ENCODE measurements at regions not wholly inside any gene's neighbourhood (a gene's known extent, or its start where the extent isn't known, plus 50 kb on each side); places are given as distances from the start of the nearest gene placed in this dataset.

DNA sequence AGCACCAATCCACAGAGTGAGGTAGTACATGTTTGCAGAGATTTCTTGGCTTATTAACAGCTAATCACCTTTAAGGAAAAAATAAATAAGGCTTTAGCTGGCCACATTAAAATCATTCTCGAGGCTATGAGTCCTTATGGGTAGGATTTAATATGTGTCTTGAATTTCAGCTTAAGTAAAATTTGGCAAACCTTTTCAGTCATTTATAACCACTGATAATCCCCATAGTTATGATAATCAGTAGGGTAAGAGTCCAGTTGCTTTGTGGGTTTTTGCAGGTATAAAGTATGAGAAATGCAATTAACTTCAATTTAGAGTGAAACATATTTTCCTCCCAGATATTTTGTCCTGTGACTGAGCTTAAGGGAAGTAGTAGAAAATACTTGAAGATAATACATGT is 1458.9 kb upstream of the FLRT2 start:
- Histone ChIP-seq H3K27me3 (replicated peaks in 1 of 2; ENCODE audit: control insufficient read depth in 2 of 2, extremely low read depth in 1 of 2, insufficient read depth in 2 of 2, low read length in 1 of 2) (no peaks in the 10 kb centered on the region), H3K9me3 (no peaks in the 10 kb centered on the region), H3K4me3 (ENCODE audit: control insufficient read depth in 1 of 2, extremely low read depth in 1 of 2, low read length in 1 of 2) (no peak overlapping the region), H3K27ac (ENCODE audit: low read length) (no peak overlapping the region), H3K36me3 (ENCODE audit: control insufficient read depth in 2 of 2, extremely low read depth in 1 of 2, insufficient read depth in 1 of 2, low read length in 1 of 2) (no peaks in the 10 kb centered on the region), H3K4me1 (ENCODE audit: control insufficient read depth in 1 of 2, extremely low read depth in 1 of 2, insufficient read depth in 2 of 2, low read length in 2 of 2) (no peaks in the 10 kb centered on the region)
- no peak overlapping the region for H3K27ac Mint-ChIP-seq
- no peaks in the 10 kb centered on the region for H3K36me3 Mint-ChIP-seq
- no peaks in the 10 kb centered on the region for H3K4me1 Mint-ChIP-seq
- DNase-seq (no peak), ATAC-seq (replicated peaks in 1 of 4) (no peak)
- CTCF ChIA-PET, result no interaction called here
- H3K27me3 Mint-ChIP-seq, result no peaks in the 10 kb centered on the region
- H3K4me3 Mint-ChIP-seq, result no peak overlapping the region
- H3K9me3 Mint-ChIP-seq, result peaks cover 9 to 21% (median 15%) of the 10 kb centered on the region in 3 donors
- POLR2A ChIA-PET, result interaction anchor here in 1 of 2 donors (0.5 to 0.7 kb wide), 2 partner anchors 10 to 1253 kb away, joined by 3 read pairs; no protein-coding TSS in a partner anchor
- no CpG with 5 or more reads among the region's 1 CpG for WGBS (ENCODE audit: insufficient coverage)

DNA sequence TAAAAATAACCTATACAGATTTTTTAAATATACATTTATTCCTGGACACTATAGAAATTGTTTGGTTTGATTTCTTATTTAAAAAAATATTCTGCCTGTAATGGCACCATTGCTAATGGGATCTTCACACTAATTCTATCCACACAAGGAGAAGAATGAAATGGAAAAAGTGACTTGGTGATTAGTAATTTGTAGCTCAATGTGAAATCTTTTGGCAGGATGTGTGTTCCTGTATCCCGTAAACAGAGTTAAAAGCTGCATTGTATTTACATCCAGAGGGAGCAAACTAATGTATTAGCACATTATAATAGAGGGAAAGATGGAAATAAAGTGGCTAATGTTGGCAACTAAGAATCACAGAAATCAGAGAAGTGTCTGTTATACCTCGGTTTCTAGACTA is 1455.3 kb upstream of the FLRT2 start:
- H3K9me3 Mint-ChIP-seq, result peaks cover 6 to 17% (median 6%) of the 10 kb centered on the region in 3 donors
- H3K27me3 ChIP-seq (replicated peaks in 1 of 2; ENCODE audit: control insufficient read depth in 2 of 2, extremely low read depth in 1 of 2, insufficient read depth in 2 of 2, low read length in 1 of 2), result no peaks in the 10 kb centered on the region
- POLR2A ChIA-PET, result interaction anchor here in 1 of 2 donors (0.5 to 0.6 kb wide), 2 partner anchors 91 to 437 kb away, joined by 3 to 7 read pairs; no protein-coding TSS in a partner anchor
- H3K36me3 ChIP-seq (ENCODE audit: control insufficient read depth in 2 of 2, extremely low read depth in 1 of 2, insufficient read depth in 1 of 2, low read length in 1 of 2), result no peaks in the 10 kb centered on the region
- no peak overlapping the region for H3K27ac Mint-ChIP-seq
- no peaks in the 10 kb centered on the region for H3K4me1 ChIP-seq (ENCODE audit: control insufficient read depth in 1 of 2, extremely low read depth in 1 of 2, insufficient read depth in 2 of 2, low read length in 2 of 2)
- ATAC-seq (replicated peaks in 1 of 4) (no peak), DNase-seq (no peak)
- CTCF ChIA-PET, result no interaction called here
- no peak overlapping the region for H3K4me3 Mint-ChIP-seq
- no peaks in the 10 kb centered on the region for H3K4me1 Mint-ChIP-seq
- no peak overlapping the region for H3K4me3 ChIP-seq (ENCODE audit: control insufficient read depth in 1 of 2, extremely low read depth in 1 of 2, low read length in 1 of 2)
- no CpG with 5 or more reads among the region's 2 CpGs for WGBS (ENCODE audit: insufficient coverage)
- no peaks in the 10 kb centered on the region for H3K36me3 Mint-ChIP-seq
- H3K27ac ChIP-seq (ENCODE audit: low read length), result no peak overlapping the region
- H3K27me3 Mint-ChIP-seq, result no peaks in the 10 kb centered on the region
- no peaks in the 10 kb centered on the region for H3K9me3 ChIP-seq

DNA sequence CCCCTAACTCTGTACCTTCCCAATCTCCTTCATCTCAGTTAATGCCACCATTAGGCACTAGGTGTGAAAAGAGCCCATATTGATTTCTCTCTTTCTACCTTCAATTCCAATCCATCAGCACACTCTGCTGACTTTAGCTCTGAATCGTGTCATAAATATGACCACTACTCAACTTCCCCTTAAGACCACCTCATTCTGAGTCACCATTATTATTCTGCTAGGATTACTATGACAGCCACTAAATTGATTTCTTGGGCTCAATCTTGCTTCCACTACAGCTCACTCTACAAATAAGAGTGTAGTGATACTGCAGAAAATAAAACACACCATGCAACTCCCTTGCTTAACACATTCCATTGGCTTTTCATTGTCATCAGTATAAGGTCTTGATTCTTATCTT is 1449.0 kb upstream of the FLRT2 start:
- DNase-seq (no peak), ATAC-seq (replicated peaks in 1 of 4) (no peak)
- no peaks in the 10 kb centered on the region for H3K36me3 ChIP-seq (ENCODE audit: control insufficient read depth in 2 of 2, extremely low read depth in 1 of 2, insufficient read depth in 1 of 2, low read length in 1 of 2)
- H3K4me3 ChIP-seq (ENCODE audit: control insufficient read depth in 1 of 2, extremely low read depth in 1 of 2, low read length in 1 of 2), result no peak overlapping the region
- H3K36me3 Mint-ChIP-seq, result no peaks in the 10 kb centered on the region
- H3K4me3 Mint-ChIP-seq, result no peak overlapping the region
- H3K27me3 Mint-ChIP-seq, result no peaks in the 10 kb centered on the region
- no CpG with 5 or more reads among the region's 1 CpG for WGBS (ENCODE audit: insufficient coverage)
- H3K4me1 Mint-ChIP-seq, result no peaks in the 10 kb centered on the region
- POLR2A ChIA-PET, result no interaction called here
- no peaks in the 10 kb centered on the region for H3K9me3 ChIP-seq
- peaks cover 18 to 24% (median 22%) of the 10 kb centered on the region in 3 donors for H3K9me3 Mint-ChIP-seq
- H3K27me3 ChIP-seq (replicated peaks in 1 of 2; ENCODE audit: control insufficient read depth in 2 of 2, extremely low read depth in 1 of 2, insufficient read depth in 2 of 2, low read length in 1 of 2), result no peaks in the 10 kb centered on the region
- no peak overlapping the region for H3K27ac Mint-ChIP-seq
- no peaks in the 10 kb centered on the region for H3K4me1 ChIP-seq (ENCODE audit: control insufficient read depth in 1 of 2, extremely low read depth in 1 of 2, insufficient read depth in 2 of 2, low read length in 2 of 2)
- no peak overlapping the region for H3K27ac ChIP-seq (ENCODE audit: low read length)
- CTCF ChIA-PET, result no interaction called here

DNA sequence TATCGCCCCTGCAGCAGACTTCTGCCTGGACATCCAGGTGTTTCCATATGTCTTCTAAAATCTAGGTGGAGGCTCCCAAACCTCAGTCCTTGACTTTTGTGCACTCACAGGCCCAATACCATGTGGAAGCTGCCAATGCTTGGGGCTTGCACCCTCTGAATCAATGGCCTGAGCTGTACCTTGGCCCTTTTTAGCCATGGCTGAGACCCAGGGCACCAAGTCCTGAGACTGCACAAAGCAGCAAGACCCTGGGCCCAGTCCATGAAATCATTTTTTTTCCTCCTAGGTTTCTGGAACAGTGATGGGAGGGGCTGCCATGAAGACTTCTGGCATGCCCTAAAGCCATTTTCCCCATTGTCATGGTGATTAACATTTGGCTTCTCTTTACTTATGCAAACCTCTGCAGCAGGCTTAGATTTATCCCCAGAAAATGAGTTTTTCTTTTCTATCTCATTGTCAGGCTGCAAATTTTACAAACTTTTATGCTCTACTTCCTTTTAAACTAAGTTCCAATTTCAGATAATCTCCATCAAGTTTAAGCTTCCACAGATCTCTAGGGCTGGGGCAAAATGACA is 1445.8 kb upstream of the FLRT2 start:
- no peaks in the 10 kb centered on the region for H3K36me3 ChIP-seq (ENCODE audit: control insufficient read depth in 2 of 2, extremely low read depth in 1 of 2, insufficient read depth in 1 of 2, low read length in 1 of 2)
- no peak for ATAC-seq (replicated peaks in 1 of 4)
- H3K4me1 ChIP-seq (ENCODE audit: control insufficient read depth in 1 of 2, extremely low read depth in 1 of 2, insufficient read depth in 2 of 2, low read length in 2 of 2), result no peaks in the 10 kb centered on the region
- no peaks in the 10 kb centered on the region for H3K27me3 Mint-ChIP-seq
- H3K9me3 Mint-ChIP-seq, result peaks cover 27 to 30% (median 27%) of the 10 kb centered on the region in 3 donors
- no peaks in the 10 kb centered on the region for H3K36me3 Mint-ChIP-seq
- CTCF ChIA-PET, result no interaction called here
- DNase-seq, result no peak
- no peak overlapping the region for H3K4me3 Mint-ChIP-seq
- POLR2A ChIA-PET, result no interaction called here
- H3K4me1 Mint-ChIP-seq, result no peaks in the 10 kb centered on the region
- H3K27ac Mint-ChIP-seq, result no peak overlapping the region
- no peaks in the 10 kb centered on the region for H3K27me3 ChIP-seq (replicated peaks in 1 of 2; ENCODE audit: control insufficient read depth in 2 of 2, extremely low read depth in 1 of 2, insufficient read depth in 2 of 2, low read length in 1 of 2)
- no peaks in the 10 kb centered on the region for H3K9me3 ChIP-seq
- no peak overlapping the region for H3K4me3 ChIP-seq (ENCODE audit: control insufficient read depth in 1 of 2, extremely low read depth in 1 of 2, low read length in 1 of 2)
- H3K27ac ChIP-seq (ENCODE audit: low read length), result no peak overlapping the region
- 100% methylated on average over 1 of the region's 1 CpG for WGBS (ENCODE audit: insufficient coverage)

DNA sequence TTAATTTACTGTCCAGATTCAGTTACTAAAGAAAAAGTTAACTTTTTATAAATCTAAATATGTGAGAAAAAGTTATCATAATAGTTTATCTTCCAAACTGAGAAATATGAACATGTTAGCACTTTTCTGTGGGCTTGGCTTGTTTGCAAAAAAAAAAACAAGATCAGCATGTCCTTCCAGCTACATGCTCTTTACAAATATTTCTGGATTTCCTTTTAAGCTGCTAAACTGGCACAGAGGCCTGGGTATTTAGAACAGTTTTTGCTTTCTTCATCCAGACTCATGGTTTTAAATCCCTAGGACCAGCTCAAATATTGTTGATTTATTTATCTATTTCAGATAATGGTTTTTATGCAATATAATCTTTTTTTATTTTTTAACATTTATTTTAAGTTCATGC is 1444.5 kb upstream of the FLRT2 start:
- Mint-ChIP-seq H3K9me3 (peaks cover 22 to 28% (median 27%) of the 10 kb centered on the region in 3 donors), H3K27ac (no peak overlapping the region), H3K36me3 (no peaks in the 10 kb centered on the region), H3K4me1 (no peaks in the 10 kb centered on the region), H3K27me3 (no peaks in the 10 kb centered on the region), H3K4me3 (no peak overlapping the region)
- CTCF ChIA-PET, result no interaction called here
- Histone ChIP-seq H3K4me1 (ENCODE audit: control insufficient read depth in 1 of 2, extremely low read depth in 1 of 2, insufficient read depth in 2 of 2, low read length in 2 of 2) (no peaks in the 10 kb centered on the region), H3K27ac (ENCODE audit: low read length) (no peak overlapping the region), H3K4me3 (ENCODE audit: control insufficient read depth in 1 of 2, extremely low read depth in 1 of 2, low read length in 1 of 2) (no peak overlapping the region), H3K27me3 (replicated peaks in 1 of 2; ENCODE audit: control insufficient read depth in 2 of 2, extremely low read depth in 1 of 2, insufficient read depth in 2 of 2, low read length in 1 of 2) (no peaks in the 10 kb centered on the region), H3K36me3 (ENCODE audit: control insufficient read depth in 2 of 2, extremely low read depth in 1 of 2, insufficient read depth in 1 of 2, low read length in 1 of 2) (no peaks in the 10 kb centered on the region), H3K9me3 (no peaks in the 10 kb centered on the region)
- DNase-seq (no peak), ATAC-seq (replicated peaks in 1 of 4) (no peak)
- POLR2A ChIA-PET, result no interaction called here

DNA sequence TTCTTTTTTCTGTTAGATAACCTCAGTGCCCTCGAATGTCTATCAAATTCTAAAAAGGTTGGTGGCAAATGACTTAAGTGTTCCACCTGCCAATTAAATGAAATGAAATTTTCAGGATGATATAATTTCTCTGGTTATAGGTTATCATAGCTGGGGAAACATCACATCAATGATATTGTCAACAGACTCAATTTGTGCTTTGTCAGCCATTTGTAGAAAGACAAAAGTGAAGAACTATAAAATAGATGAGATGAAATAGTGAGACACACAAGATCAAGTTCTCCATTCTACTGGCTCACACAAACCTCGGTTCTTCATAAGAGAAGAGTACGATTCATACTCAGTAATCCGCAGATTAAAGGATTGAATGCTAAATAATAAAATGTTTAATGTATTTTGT is 1443.2 kb upstream of the FLRT2 start:
- H3K4me3 Mint-ChIP-seq, result no peak overlapping the region
- H3K36me3 ChIP-seq (ENCODE audit: control insufficient read depth in 2 of 2, extremely low read depth in 1 of 2, insufficient read depth in 1 of 2, low read length in 1 of 2), result no peaks in the 10 kb centered on the region
- no peak for ATAC-seq (replicated peaks in 1 of 4)
- no peak overlapping the region for H3K4me3 ChIP-seq (ENCODE audit: control insufficient read depth in 1 of 2, extremely low read depth in 1 of 2, low read length in 1 of 2)
- no peaks in the 10 kb centered on the region for H3K9me3 ChIP-seq
- no peak overlapping the region for H3K27ac ChIP-seq (ENCODE audit: low read length)
- WGBS (ENCODE audit: insufficient coverage), result no CpG with 5 or more reads among the region's 4 CpGs
- H3K36me3 Mint-ChIP-seq, result no peaks in the 10 kb centered on the region
- no peak for DNase-seq
- H3K27ac Mint-ChIP-seq, result no peak overlapping the region
- no peaks in the 10 kb centered on the region for H3K4me1 Mint-ChIP-seq
- H3K27me3 ChIP-seq (replicated peaks in 1 of 2; ENCODE audit: control insufficient read depth in 2 of 2, extremely low read depth in 1 of 2, insufficient read depth in 2 of 2, low read length in 1 of 2), result no peaks in the 10 kb centered on the region
- H3K27me3 Mint-ChIP-seq, result no peaks in the 10 kb centered on the region
- no peaks in the 10 kb centered on the region for H3K4me1 ChIP-seq (ENCODE audit: control insufficient read depth in 1 of 2, extremely low read depth in 1 of 2, insufficient read depth in 2 of 2, low read length in 2 of 2)
- ChIA-PET CTCF (no interaction called here), POLR2A (no interaction called here)
- H3K9me3 Mint-ChIP-seq, result peaks cover 14 to 21% (median 19%) of the 10 kb centered on the region in 3 donors

DNA sequence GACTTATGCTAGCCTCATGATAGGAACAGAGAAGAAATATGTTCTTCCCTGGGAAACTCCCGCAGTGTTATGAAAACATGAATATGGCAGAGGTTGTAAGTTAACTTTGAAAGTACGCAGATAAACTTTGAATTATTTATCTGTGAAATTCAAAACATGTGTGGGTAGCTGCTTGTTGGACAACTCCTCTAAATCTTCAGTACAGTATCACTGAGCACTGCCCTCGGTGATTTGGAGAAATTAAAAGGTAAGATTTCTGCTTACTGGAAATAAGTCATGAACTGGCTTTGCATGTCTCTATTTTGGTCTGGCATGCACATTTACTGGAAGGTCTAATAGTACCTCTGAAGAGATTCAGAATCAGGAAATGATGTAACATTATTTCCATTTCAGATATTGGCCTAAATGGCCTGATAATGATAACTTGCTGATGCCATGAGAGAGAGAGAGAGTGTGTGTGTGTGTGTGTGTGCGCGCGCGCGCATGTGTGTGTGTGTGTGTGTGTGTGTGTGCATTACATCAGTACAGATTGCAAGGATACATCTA is 1441.9 kb upstream of the FLRT2 start:
- no peak for DNase-seq
- no peaks in the 10 kb centered on the region for H3K4me1 Mint-ChIP-seq
- H3K27me3 Mint-ChIP-seq, result no peaks in the 10 kb centered on the region
- no peak overlapping the region for H3K4me3 ChIP-seq (ENCODE audit: control insufficient read depth in 1 of 2, extremely low read depth in 1 of 2, low read length in 1 of 2)
- H3K9me3 ChIP-seq, result no peaks in the 10 kb centered on the region
- H3K4me3 Mint-ChIP-seq, result no peak overlapping the region
- no peaks in the 10 kb centered on the region for H3K4me1 ChIP-seq (ENCODE audit: control insufficient read depth in 1 of 2, extremely low read depth in 1 of 2, insufficient read depth in 2 of 2, low read length in 2 of 2)
- WGBS (ENCODE audit: insufficient coverage), result 94% methylated on average over 3 of the region's 8 CpGs
- ChIA-PET CTCF (no interaction called here), POLR2A (interaction anchor here in 1 of 2 donors (0.6 kb wide), 1 partner anchor 19 kb away, joined by 3 read pairs; no protein-coding TSS in a partner anchor)
- H3K27me3 ChIP-seq (replicated peaks in 1 of 2; ENCODE audit: control insufficient read depth in 2 of 2, extremely low read depth in 1 of 2, insufficient read depth in 2 of 2, low read length in 1 of 2), result no peaks in the 10 kb centered on the region
- no peak overlapping the region for H3K27ac Mint-ChIP-seq
- no peaks in the 10 kb centered on the region for H3K36me3 ChIP-seq (ENCODE audit: control insufficient read depth in 2 of 2, extremely low read depth in 1 of 2, insufficient read depth in 1 of 2, low read length in 1 of 2)
- H3K9me3 Mint-ChIP-seq, result peaks cover 14 to 21% (median 15%) of the 10 kb centered on the region in 3 donors
- no peaks in the 10 kb centered on the region for H3K36me3 Mint-ChIP-seq
- H3K27ac ChIP-seq (ENCODE audit: low read length), result no peak overlapping the region
- no peak for ATAC-seq (replicated peaks in 1 of 4)
